ENCODE measurements at regions not wholly inside any gene's neighbourhood (a gene's known extent, or its start where the extent isn't known, plus 50 kb on each side); places are given as distances from the start of the nearest gene placed in this dataset.

- Histone ChIP-seq H3K4ac (ENCODE audit: low read depth, low read length) (peak overlapping the region; percentile 99), H3K4me2 (ENCODE audit: low read depth, low read length) (no peak overlapping the region; the same call in 1 of the 2 replicates), H3K9ac (ENCODE audit: low read depth, low read length) (no peak overlapping the region), H3K27me3 (ENCODE audit: control insufficient read depth, insufficient read depth, low read length) (no peaks in the 10 kb centered on the region), H4K8ac (ENCODE audit: low read depth in 2 of 2, low read length in 2 of 2) (peak overlapping the region; percentile 77 to 95), H2BK5ac (ENCODE audit: low read depth, low read length, poor library complexity, severe bottlenecking) (peak overlapping the region; percentile 97), H3K79me1 (ENCODE audit: low read depth in 1 of 2, low read length in 2 of 2) (peaks cover 10 to 37% of the 10 kb centered on the region in 2 experiments), H2BK15ac (ENCODE audit: low read depth, low read length) (peak overlapping the region; percentile 93; the same call in 2 of the 3 replicates), H3K27ac (ENCODE audit: insufficient read depth, low read length) (peak overlapping the region; percentile 84), H3K36me3 (ENCODE audit: control insufficient read depth, insufficient read depth, low read length) (no peaks in the 10 kb centered on the region), H3K4me3 (ENCODE audit: insufficient read depth, low read depth, low read length) (no peak overlapping the region), H3K56ac (ENCODE audit: extremely low read depth, insufficient read depth, low read length) (no peak overlapping the region), H3K9me1 (ENCODE audit: insufficient read depth, low read length) (peaks cover 18% of the 10 kb centered on the region), H3K9me3 (ENCODE audit: control insufficient read depth, insufficient read depth, low read length) (no peaks in the 10 kb centered on the region), H2BK120ac (ENCODE audit: low read depth, low read length) (peak overlapping the region; percentile 98), H2AK9ac (replicated peaks; ENCODE audit: low read depth, low read length, poor library complexity) (peak overlapping the region; percentile 98), H4K20me1 (ENCODE audit: insufficient read depth, low read length) (no peaks in the 10 kb centered on the region), H3K18ac (ENCODE audit: low read depth, low read length) (peak overlapping the region; percentile 89), H4K5ac (ENCODE audit: low read depth, low read length) (peak overlapping the region; percentile 91), H3K4me1 (ENCODE audit: control insufficient read depth, insufficient read depth, low read length) (peaks cover 48% of the 10 kb centered on the region), H2BK20ac (ENCODE audit: low read depth, low read length) (peak overlapping the region; percentile 98), H4K91ac (ENCODE audit: insufficient read depth, low read depth, low read length) (peak overlapping the region; percentile 99), H3K23ac (ENCODE audit: low read depth, low read length) (no peak overlapping the region), H3K14ac (replicated peaks; ENCODE audit: low read depth, low read length) (peak overlapping the region; percentile 97), H2AK5ac (ENCODE audit: low read depth, low read length) (peak overlapping the region; percentile 98), H2AFZ (replicated peaks; ENCODE audit: low read length, poor library complexity) (peak overlapping the region; percentile 93)
- intact Hi-C loops (cut with micrococcal nuclease): no loop called here
- in situ Hi-C loops (cut with MboI; ENCODE audit: low sequenced_read_pairs): no loop called here
- ATAC-seq (ENCODE audit: low read depth) (no peak), DNase-seq (no peak)
- no TSS peak for BruUV-seq (replicated peaks)
- 91% methylated on average over 16 of the region's 23 CpGs; no CpG with 5 or more reads in 1 of the 2 experiments for WGBS, 2 experiments (ENCODE audit: extremely low coverage in 2 of 2, insufficient read length in 1 of 2)
- dilution Hi-C loops (cut with HindIII; ENCODE audit: low sequenced_read_pairs, unreplicated experiment): no loop called here
- ChIA-PET POLR2A (ENCODE audit: unreplicated experiment) (no interaction called here), CTCF (no interaction called here)
- TF ChIP-seq MAZ (IDR thresholded peaks at IDR 0.05; ENCODE audit: borderline replicate concordance, low read depth, low read length) (no peak), CTCF (conservative IDR thresholded peaks at IDR 0.05; ENCODE audit: low read depth, low read length) (no peak), RFX5 (IDR thresholded peaks at IDR 0.05; ENCODE audit: low read depth, low read length) (no peak)
- TF ChIP-seq, protein P1, sequence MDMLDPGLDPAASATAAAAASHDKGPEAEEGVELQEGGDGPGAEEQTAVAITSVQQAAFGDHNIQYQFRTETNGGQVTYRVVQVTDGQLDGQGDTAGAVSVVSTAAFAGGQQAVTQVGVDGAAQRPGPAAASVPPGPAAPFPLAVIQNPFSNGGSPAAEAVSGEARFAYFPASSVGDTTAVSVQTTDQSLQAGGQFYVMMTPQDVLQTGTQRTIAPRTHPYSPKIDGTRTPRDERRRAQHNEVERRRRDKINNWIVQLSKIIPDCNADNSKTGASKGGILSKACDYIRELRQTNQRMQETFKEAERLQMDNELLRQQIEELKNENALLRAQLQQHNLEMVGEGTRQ (IDR thresholded peaks at IDR 0.05; ENCODE audit: low read depth, low read length): no peak
These were observed 91.4 kb downstream of the THBS2 start for GRCh38 chr6:169162249-169162648.
